GM23338 (cell line): ENCODE measurements at regions not wholly inside any gene's neighbourhood (a gene's known extent, or its start where the extent isn't known, plus 50 kb on each side); places are given as distances from the start of the nearest gene placed in this dataset.

ENCODE experiments used
- ATAC-seq: fragments of 200-7000 bp; cut with Tn5 transposase; 3 replicates; pipeline ENCODE4 v1.9.1; 2020
- DNase-seq: peaks from one replicate; pipeline ENCODE4 v3.0.0-alpha.2; 2015; ENCODE audit warnings: low spot score
- H2AFZ ChIP-seq: fragments of 200-600 bp; sonication (generic); 2 replicates; pipeline ENCODE4 v1.8.0; 2016; ENCODE audit warnings: antibody characterized with exemption, mild to moderate bottlenecking, moderate library complexity
- H3F3A ChIP-seq: fragments of 200-600 bp; sonication (generic); replicated peaks from 2 replicates; pipeline ENCODE4 v1.8.0; 2017; ENCODE audit warnings: antibody characterized with exemption, mixed run types, low read depth
- H3K27ac ChIP-seq: fragments of 200-600 bp; sonication (generic); 2 replicates; pipeline ENCODE4 v1.6.1; 2016; ENCODE audit warnings: low read depth
- H3K27me3 ChIP-seq: fragments of 200-600 bp; sonication (generic); 2 replicates; pipeline ENCODE4 v1.8.0; 2016; ENCODE audit warnings: mild to moderate bottlenecking, mixed run types, moderate library complexity; ENCODE audit not compliant: insufficient read depth
- H3K36me3 ChIP-seq: fragments of 200-600 bp; sonication (generic); 2 replicates; pipeline ENCODE4 v1.8.0; 2016; ENCODE audit warnings: mild to moderate bottlenecking; ENCODE audit not compliant: insufficient read depth
- H3K4me1 ChIP-seq: fragments of 200-600 bp; sonication (generic); 2 replicates; pipeline ENCODE4 v1.8.0; 2016; ENCODE audit warnings: mild to moderate bottlenecking, moderate library complexity; ENCODE audit not compliant: insufficient read depth
- H3K4me2 ChIP-seq: fragments of 200-600 bp; sonication (generic); 2 replicates; pipeline ENCODE4 v1.7.1; 2017; ENCODE audit warnings: mixed run types
- H3K4me3 ChIP-seq: fragments of 200-600 bp; sonication (generic); 2 replicates; pipeline ENCODE4 v1.6.1; 2016; ENCODE audit warnings: mixed run types
- H3K79me2 ChIP-seq: fragments of 200-600 bp; sonication (generic); replicated peaks from 2 replicates; pipeline ENCODE4 v1.8.0; 2017; ENCODE audit warnings: mild to moderate bottlenecking; ENCODE audit not compliant: insufficient read depth
- H3K9me2 ChIP-seq: fragments of 200-600 bp; sonication (generic); 2 replicates; pipeline ENCODE4 v1.8.0; 2017; ENCODE audit not compliant: insufficient read depth
- H4K20me1 ChIP-seq: fragments of 200-600 bp; sonication (generic); replicated peaks from 2 replicates; pipeline ENCODE4 v1.8.0; 2017; ENCODE audit warnings: mild to moderate bottlenecking; ENCODE audit not compliant: insufficient read depth
- H3K27ac Mint-ChIP-seq: 2 replicates; pipeline ENCODE4 v1.8.0; 2020; ENCODE audit warnings: inconsistent platforms, mild to moderate bottlenecking, moderate library complexity, mixed read lengths
- H3K27me3 Mint-ChIP-seq: 3 replicates; pipeline ENCODE4 v1.8.0; 2022; ENCODE audit warnings: low read depth, mild to moderate bottlenecking, moderate library complexity, mixed read lengths, inconsistent platforms; ENCODE audit not compliant: insufficient read depth, poor library complexity
- H3K36me3 Mint-ChIP-seq: 3 replicates; pipeline ENCODE4 v1.8.0; 2021; ENCODE audit warnings: low read depth, mild to moderate bottlenecking, inconsistent platforms, moderate library complexity, mixed read lengths
- H3K4me1 Mint-ChIP-seq: 3 replicates; pipeline ENCODE4 v1.8.0; 2020; ENCODE audit warnings: mild to moderate bottlenecking, inconsistent platforms, mixed read lengths
- H3K4me3 Mint-ChIP-seq: 3 replicates; pipeline ENCODE4 v1.8.0; 2021; ENCODE audit warnings: moderate library complexity, mild to moderate bottlenecking, inconsistent platforms, mixed read lengths
- H3K9me3 Mint-ChIP-seq: 3 replicates; pipeline ENCODE4 v1.8.0; 2020; ENCODE audit warnings: moderate library complexity, mild to moderate bottlenecking, inconsistent platforms, mixed read lengths
- CREB1 ChIP-seq: fragments of 250-450 bp; sonication (Bioruptor Pico); IDR thresholded peaks from 2 replicates; pipeline ENCODE4 v1.5.0; 2020; ENCODE audit warnings: low read depth, mild to moderate bottlenecking, moderate library complexity
- EZH2phosphoT487 ChIP-seq: fragments of 200-600 bp; sonication (generic); IDR thresholded peaks from one replicate; pipeline ENCODE4 v1.8.1; 2018; ENCODE audit warnings: antibody characterized with exemption; ENCODE audit not compliant: unreplicated experiment
- JUNB ChIP-seq: IDR thresholded peaks from one replicate; pipeline ENCODE4 v1.6.1; 2016; ENCODE audit warnings: antibody characterized with exemption; ENCODE audit not compliant: unreplicated experiment
- NANOG ChIP-seq: IDR thresholded peaks from 2 replicates; pipeline ENCODE4 v1.6.1; 2016; ENCODE audit warnings: antibody characterized with exemption, borderline replicate concordance
- POLR2AphosphoS5 ChIP-seq: IDR thresholded peaks from 2 replicates; pipeline ENCODE4 v1.6.1; 2016; ENCODE audit warnings: antibody characterized with exemption, low read depth
- STAT1 ChIP-seq: IDR thresholded peaks from one replicate; pipeline ENCODE4 v1.6.1; 2016; ENCODE audit warnings: antibody characterized with exemption; ENCODE audit not compliant: unreplicated experiment
- ZNF114 ChIP-seq: fragments of 250-450 bp; sonication (Bioruptor Pico); IDR thresholded peaks from 2 replicates; pipeline ENCODE4 v1.5.0; 2020; ENCODE audit warnings: mild to moderate bottlenecking, moderate library complexity
- ZNF331 ChIP-seq: fragments of 250-450 bp; sonication (Bioruptor Pico); IDR thresholded peaks from 2 replicates; pipeline ENCODE4 v1.5.0; 2020; ENCODE audit warnings: low read depth, mild to moderate bottlenecking, moderate library complexity
- TF ChIP-seq, protein P1 (sequence below): fragments of 250-450 bp; sonication (Bioruptor Pico); IDR thresholded peaks from 2 replicates; pipeline ENCODE4 v1.5.0; 2020; ENCODE audit warnings: mild to moderate bottlenecking, moderate library complexity
- TF ChIP-seq, protein P2 (sequence below): IDR thresholded peaks from 2 replicates; pipeline ENCODE4 v1.6.1; 2016; ENCODE audit warnings: antibody characterized with exemption
- TF ChIP-seq, protein P3 (sequence below): IDR thresholded peaks from one replicate; pipeline ENCODE4 v1.6.1; 2018; ENCODE audit warnings: antibody characterized with exemption; ENCODE audit not compliant: unreplicated experiment

DNA sequence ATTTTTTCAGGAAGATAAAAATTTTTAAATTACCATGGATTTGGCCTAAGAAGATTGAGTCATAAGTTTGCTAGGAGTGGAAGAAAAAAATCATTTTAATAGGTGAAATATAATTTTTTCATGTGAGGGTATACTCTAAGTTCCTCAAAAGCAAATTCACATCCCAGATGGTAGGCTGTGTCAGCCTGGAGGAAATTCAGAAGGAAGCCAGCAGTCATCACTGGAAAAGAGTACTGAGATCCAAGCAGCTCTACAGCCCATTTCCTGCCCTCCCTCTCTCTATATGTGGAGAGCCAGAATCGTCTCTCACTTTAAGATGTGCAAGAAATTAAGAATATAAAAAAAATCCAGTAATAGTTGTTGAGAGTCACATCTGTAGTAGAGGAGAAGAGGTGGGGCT lies 126.5 kb upstream of the CDH18 start:
- H3K4me3 ChIP-seq, result no peak overlapping the region
- H3K27ac Mint-ChIP-seq, result no peak overlapping the region
- H3K9me2 ChIP-seq, result no peaks in the 10 kb centered on the region
- no peaks in the 10 kb centered on the region for H3K36me3 Mint-ChIP-seq
- DNase-seq (no peak), ATAC-seq (no peak)
- peaks cover 4% of the 10 kb centered on the region; the same call in 2 of the 3 replicates for H3K4me1 Mint-ChIP-seq
- TF ChIP-seq CREB1 (CRISPR knock-in tag) (no peak), POLR2AphosphoS5 (no peak), ZNF114 (CRISPR knock-in tag) (no peak), JUNB (no peak), NANOG (no peak), STAT1 (no peak), EZH2phosphoT487 (no peak), ZNF331 (CRISPR knock-in tag) (no peak)
- TF ChIP-seq, protein P1, sequence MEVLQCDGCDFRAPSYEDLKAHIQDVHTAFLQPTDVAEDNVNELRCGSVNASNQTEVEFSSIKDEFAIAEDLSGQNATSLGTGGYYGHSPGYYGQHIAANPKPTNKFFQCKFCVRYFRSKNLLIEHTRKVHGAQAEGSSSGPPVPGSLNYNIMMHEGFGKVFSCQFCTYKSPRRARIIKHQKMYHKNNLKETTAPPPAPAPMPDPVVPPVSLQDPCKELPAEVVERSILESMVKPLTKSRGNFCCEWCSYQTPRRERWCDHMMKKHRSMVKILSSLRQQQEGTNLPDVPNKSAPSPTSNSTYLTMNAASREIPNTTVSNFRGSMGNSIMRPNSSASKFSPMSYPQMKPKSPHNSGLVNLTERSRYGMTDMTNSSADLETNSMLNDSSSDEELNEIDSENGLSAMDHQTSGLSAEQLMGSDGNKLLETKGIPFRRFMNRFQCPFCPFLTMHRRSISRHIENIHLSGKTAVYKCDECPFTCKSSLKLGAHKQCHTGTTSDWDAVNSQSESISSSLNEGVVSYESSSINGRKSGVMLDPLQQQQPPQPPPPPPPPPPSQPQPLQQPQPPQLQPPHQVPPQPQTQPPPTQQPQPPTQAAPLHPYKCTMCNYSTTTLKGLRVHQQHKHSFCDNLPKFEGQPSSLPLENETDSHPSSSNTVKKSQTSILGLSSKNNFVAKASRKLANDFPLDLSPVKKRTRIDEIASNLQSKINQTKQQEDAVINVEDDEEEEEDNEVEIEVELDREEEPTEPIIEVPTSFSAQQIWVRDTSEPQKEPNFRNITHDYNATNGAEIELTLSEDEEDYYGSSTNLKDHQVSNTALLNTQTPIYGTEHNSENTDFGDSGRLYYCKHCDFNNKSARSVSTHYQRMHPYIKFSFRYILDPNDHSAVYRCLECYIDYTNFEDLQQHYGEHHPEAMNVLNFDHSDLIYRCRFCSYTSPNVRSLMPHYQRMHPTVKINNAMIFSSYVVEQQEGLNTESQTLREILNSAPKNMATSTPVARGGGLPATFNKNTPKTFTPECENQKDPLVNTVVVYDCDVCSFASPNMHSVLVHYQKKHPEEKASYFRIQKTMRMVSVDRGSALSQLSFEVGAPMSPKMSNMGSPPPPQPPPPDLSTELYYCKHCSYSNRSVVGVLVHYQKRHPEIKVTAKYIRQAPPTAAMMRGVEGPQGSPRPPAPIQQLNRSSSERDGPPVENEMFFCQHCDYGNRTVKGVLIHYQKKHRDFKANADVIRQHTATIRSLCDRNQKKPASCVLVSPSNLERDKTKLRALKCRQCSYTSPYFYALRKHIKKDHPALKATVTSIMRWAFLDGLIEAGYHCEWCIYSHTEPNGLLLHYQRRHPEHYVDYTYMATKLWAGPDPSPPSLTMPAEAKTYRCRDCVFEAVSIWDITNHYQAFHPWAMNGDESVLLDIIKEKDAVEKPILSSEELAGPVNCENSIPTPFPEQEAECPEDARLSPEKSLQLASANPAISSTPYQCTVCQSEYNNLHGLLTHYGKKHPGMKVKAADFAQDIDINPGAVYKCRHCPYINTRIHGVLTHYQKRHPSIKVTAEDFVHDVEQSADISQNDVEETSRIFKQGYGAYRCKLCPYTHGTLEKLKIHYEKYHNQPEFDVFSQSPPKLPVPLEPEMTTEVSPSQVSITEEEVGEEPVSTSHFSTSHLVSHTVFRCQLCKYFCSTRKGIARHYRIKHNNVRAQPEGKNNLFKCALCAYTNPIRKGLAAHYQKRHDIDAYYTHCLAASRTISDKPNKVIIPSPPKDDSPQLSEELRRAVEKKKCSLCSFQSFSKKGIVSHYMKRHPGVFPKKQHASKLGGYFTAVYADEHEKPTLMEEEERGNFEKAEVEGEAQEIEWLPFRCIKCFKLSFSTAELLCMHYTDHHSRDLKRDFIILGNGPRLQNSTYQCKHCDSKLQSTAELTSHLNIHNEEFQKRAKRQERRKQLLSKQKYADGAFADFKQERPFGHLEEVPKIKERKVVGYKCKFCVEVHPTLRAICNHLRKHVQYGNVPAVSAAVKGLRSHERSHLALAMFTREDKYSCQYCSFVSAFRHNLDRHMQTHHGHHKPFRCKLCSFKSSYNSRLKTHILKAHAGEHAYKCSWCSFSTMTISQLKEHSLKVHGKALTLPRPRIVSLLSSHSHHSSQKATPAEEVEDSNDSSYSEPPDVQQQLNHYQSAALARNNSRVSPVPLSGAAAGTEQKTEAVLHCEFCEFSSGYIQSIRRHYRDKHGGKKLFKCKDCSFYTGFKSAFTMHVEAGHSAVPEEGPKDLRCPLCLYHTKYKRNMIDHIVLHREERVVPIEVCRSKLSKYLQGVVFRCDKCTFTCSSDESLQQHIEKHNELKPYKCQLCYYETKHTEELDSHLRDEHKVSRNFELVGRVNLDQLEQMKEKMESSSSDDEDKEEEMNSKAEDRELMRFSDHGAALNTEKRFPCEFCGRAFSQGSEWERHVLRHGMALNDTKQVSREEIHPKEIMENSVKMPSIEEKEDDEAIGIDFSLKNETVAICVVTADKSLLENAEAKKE, result no peak
- TF ChIP-seq, protein P2, sequence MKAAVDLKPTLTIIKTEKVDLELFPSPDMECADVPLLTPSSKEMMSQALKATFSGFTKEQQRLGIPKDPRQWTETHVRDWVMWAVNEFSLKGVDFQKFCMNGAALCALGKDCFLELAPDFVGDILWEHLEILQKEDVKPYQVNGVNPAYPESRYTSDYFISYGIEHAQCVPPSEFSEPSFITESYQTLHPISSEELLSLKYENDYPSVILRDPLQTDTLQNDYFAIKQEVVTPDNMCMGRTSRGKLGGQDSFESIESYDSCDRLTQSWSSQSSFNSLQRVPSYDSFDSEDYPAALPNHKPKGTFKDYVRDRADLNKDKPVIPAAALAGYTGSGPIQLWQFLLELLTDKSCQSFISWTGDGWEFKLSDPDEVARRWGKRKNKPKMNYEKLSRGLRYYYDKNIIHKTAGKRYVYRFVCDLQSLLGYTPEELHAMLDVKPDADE, result no peak
- TF ChIP-seq, protein P3, sequence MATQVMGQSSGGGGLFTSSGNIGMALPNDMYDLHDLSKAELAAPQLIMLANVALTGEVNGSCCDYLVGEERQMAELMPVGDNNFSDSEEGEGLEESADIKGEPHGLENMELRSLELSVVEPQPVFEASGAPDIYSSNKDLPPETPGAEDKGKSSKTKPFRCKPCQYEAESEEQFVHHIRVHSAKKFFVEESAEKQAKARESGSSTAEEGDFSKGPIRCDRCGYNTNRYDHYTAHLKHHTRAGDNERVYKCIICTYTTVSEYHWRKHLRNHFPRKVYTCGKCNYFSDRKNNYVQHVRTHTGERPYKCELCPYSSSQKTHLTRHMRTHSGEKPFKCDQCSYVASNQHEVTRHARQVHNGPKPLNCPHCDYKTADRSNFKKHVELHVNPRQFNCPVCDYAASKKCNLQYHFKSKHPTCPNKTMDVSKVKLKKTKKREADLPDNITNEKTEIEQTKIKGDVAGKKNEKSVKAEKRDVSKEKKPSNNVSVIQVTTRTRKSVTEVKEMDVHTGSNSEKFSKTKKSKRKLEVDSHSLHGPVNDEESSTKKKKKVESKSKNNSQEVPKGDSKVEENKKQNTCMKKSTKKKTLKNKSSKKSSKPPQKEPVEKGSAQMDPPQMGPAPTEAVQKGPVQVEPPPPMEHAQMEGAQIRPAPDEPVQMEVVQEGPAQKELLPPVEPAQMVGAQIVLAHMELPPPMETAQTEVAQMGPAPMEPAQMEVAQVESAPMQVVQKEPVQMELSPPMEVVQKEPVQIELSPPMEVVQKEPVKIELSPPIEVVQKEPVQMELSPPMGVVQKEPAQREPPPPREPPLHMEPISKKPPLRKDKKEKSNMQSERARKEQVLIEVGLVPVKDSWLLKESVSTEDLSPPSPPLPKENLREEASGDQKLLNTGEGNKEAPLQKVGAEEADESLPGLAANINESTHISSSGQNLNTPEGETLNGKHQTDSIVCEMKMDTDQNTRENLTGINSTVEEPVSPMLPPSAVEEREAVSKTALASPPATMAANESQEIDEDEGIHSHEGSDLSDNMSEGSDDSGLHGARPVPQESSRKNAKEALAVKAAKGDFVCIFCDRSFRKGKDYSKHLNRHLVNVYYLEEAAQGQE, result no peak
- H3K4me1 ChIP-seq, result no peaks in the 10 kb centered on the region
- no peak overlapping the region for H2AFZ ChIP-seq
- no peaks in the 10 kb centered on the region for H3F3A ChIP-seq
- no peaks in the 10 kb centered on the region for H4K20me1 ChIP-seq
- no peak overlapping the region for H3K27ac ChIP-seq
- H3K79me2 ChIP-seq, result no peaks in the 10 kb centered on the region
- no peaks in the 10 kb centered on the region for H3K36me3 ChIP-seq
- no peak overlapping the region for H3K4me3 Mint-ChIP-seq
- H3K27me3 Mint-ChIP-seq, result no peaks in the 10 kb centered on the region
- H3K27me3 ChIP-seq, result no peaks in the 10 kb centered on the region
- no peak overlapping the region for H3K4me2 ChIP-seq
- no peaks in the 10 kb centered on the region; the same call in 2 of the 3 replicates for H3K9me3 Mint-ChIP-seq
